ENCODE measurements at regions not wholly inside any gene's neighbourhood (a gene's known extent, or its start where the extent isn't known, plus 50 kb on each side); places are given as distances from the start of the nearest gene placed in this dataset.

DNA sequence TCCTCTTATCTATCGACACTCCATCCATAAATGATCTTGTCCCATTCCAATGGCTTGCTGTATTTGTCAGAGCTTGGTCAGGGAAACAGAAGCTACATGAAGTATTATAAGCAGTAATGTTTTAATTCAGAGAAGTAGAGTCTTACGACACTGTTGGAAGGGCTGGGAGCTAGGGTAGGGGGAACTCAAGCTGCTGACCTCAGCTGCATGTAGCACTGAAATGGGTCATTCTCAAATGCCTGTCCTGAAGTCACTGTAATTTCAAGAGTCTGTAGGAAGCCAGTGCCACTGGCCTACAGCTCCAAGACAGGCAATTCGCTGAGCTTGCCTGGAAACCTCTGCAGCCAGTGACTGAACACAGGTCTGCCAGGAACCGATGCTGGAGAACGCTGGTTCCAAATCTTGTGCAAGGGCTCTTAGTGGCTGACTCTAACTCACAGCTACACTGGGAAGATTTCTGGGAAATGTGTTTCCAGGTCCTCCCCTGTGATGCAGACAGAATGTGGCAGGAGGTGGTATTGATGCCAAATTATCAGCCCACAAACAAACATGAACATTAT is 532.4 kb downstream of the CCDC171 start:
- peaks cover 15% of the 10 kb centered on the region for H3K9me3 Mint-ChIP-seq (ENCODE audit: unreplicated experiment)
- no peak overlapping the region for H3K27ac Mint-ChIP-seq (ENCODE audit: unreplicated experiment)
- intact Hi-C loops (cut with micrococcal nuclease; ENCODE audit: unreplicated experiment), result no loop called here
- H3K4me3 ChIP-seq (ENCODE audit: low read depth, low read length), result no peak overlapping the region
- H3K4me1 ChIP-seq, result no peaks in the 10 kb centered on the region
- H3K4me1 Mint-ChIP-seq (ENCODE audit: low read depth, unreplicated experiment), result no peaks in the 10 kb centered on the region
- BruUV-seq (replicated peaks), result no TSS peak
- H3K4me3 Mint-ChIP-seq (ENCODE audit: unreplicated experiment), result no peak overlapping the region
- ChIA-PET POLR2A (no interaction called here), CTCF (no interaction called here)
- H3K36me3 Mint-ChIP-seq (ENCODE audit: insufficient read depth, unreplicated experiment), result no peaks in the 10 kb centered on the region
- H3K9me3 ChIP-seq, result no peaks in the 10 kb centered on the region
- DNase-seq, result no peak
- H3K27me3 ChIP-seq (replicated peaks; ENCODE audit: control insufficient read depth, insufficient read depth, low read length), result no peaks in the 10 kb centered on the region
- TF ChIP-seq CTCF (IDR thresholded peaks at IDR 0.05; ENCODE audit: insufficient read depth in 1 of 2, low read depth in 1 of 2, low read length in 1 of 2, severe bottlenecking in 1 of 2, unreplicated experiment in 1 of 2), result no peak
- no peaks in the 10 kb centered on the region for H3K36me3 ChIP-seq (ENCODE audit: control insufficient read depth, insufficient read depth, low read length)
- peaks cover 3% of the 10 kb centered on the region for H3K27me3 Mint-ChIP-seq (ENCODE audit: insufficient read depth, unreplicated experiment)

DNA sequence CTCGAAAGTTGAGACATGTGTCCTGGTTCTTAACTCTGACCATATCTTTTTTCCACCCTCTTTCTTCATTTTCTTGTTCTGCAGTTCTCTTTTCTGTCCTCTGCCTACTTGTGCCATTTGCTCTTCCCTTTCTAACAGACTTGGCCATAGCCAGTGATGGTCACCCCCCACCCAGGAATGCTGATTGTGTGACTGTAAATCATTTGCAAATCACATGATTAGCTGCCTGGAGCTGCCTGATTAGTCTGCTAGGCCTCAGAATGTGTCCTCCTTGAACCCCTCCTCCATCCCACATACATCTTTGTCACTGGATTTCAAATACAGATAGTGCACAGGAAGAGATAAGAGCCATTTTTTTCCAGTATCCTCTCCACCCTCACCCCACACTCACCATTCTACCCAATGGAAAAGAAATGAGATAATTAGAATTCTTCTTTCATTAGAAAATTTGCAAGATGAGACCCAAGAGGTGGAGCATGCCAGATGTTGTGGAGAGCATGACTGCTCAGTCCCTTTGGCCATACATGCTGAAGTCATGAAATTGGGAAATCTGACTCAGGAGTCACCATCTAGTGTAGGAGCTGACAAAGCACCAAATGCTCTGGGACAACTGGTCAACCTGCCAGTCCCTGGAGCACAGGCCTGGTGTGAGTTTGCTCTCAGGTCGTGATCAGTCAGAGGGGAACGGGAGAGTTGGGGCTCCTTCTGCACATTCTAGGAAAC is 538.2 kb downstream of the CCDC171 start:
- Histone ChIP-seq H3K9me3 (no peaks in the 10 kb centered on the region), H3K36me3 (ENCODE audit: control insufficient read depth, insufficient read depth, low read length) (no peaks in the 10 kb centered on the region), H3K27me3 (replicated peaks; ENCODE audit: control insufficient read depth, insufficient read depth, low read length) (no peaks in the 10 kb centered on the region), H3K4me3 (ENCODE audit: low read depth, low read length) (no peak overlapping the region), H3K4me1 (no peaks in the 10 kb centered on the region)
- intact Hi-C loops (cut with micrococcal nuclease; ENCODE audit: unreplicated experiment), result no loop called here
- ChIA-PET CTCF (no interaction called here), POLR2A (no interaction called here)
- Mint-ChIP-seq H3K27me3 (ENCODE audit: insufficient read depth, unreplicated experiment) (peaks cover 6% of the 10 kb centered on the region), H3K9me3 (ENCODE audit: unreplicated experiment) (peaks cover 25% of the 10 kb centered on the region), H3K4me3 (ENCODE audit: unreplicated experiment) (no peak overlapping the region), H3K36me3 (ENCODE audit: insufficient read depth, unreplicated experiment) (no peaks in the 10 kb centered on the region), H3K4me1 (ENCODE audit: low read depth, unreplicated experiment) (no peaks in the 10 kb centered on the region), H3K27ac (ENCODE audit: unreplicated experiment) (no peak overlapping the region)
- no peak for DNase-seq
- no TSS peak for BruUV-seq (replicated peaks)
- TF ChIP-seq CTCF (IDR thresholded peaks at IDR 0.05; ENCODE audit: insufficient read depth in 1 of 2, low read depth in 1 of 2, low read length in 1 of 2, severe bottlenecking in 1 of 2, unreplicated experiment in 1 of 2), result no peak

DNA sequence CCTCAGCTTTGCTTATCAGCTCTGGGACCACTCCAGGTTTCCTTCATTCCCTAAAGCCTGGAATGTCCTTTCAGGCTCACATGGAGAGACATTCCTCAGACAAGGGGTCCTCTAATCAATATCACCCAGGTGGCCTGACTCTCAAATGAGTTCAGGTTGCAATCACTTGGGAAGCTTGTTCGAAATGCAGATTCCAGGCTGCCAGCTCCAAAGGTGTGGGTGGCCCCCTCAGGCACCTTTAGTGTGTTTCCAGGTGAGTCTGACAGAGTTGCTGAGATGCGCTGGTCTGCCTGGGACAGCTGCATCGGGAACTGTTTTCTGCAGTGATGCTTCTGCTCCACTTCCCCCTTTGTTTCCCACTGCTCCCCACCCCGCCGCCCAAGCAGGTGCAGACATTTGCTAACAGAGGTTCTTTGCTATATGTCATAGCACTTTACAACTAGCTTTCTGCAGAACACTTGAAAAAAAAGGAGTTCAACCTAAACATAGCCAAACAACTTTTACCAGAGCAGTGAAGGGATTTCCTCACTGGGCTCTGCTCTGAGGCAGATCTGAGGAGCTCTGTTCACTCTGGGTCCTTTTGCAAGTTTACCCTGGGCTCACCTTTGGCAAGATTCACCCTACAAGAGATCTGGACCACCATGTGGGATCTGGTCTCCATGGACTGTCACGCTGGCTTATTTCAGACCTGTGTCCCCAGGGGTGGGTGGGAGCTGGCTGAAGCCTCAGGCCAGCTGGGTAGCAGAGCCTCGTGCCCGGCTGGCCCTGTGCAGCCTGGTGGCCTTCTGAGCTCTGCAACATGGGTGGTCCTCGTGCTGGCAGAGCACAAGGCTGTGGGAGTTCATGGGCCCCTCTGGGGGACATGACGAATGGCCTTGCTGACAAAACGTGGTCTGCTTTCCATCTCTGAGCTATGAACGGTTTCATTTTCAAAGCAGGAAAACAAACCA is 539.6 kb downstream of the CCDC171 start:
- no peaks in the 10 kb centered on the region for H3K36me3 Mint-ChIP-seq (ENCODE audit: insufficient read depth, unreplicated experiment)
- H3K4me1 Mint-ChIP-seq (ENCODE audit: low read depth, unreplicated experiment), result no peaks in the 10 kb centered on the region
- H3K27ac Mint-ChIP-seq (ENCODE audit: unreplicated experiment), result no peak overlapping the region
- no TSS peak for BruUV-seq (replicated peaks)
- no peak overlapping the region for H3K4me3 Mint-ChIP-seq (ENCODE audit: unreplicated experiment)
- Histone ChIP-seq H3K9me3 (no peaks in the 10 kb centered on the region), H3K27me3 (replicated peaks; ENCODE audit: control insufficient read depth, insufficient read depth, low read length) (no peaks in the 10 kb centered on the region), H3K4me1 (no peaks in the 10 kb centered on the region), H3K36me3 (ENCODE audit: control insufficient read depth, insufficient read depth, low read length) (no peaks in the 10 kb centered on the region), H3K4me3 (ENCODE audit: low read depth, low read length) (no peak overlapping the region)
- peaks cover 9% of the 10 kb centered on the region for H3K27me3 Mint-ChIP-seq (ENCODE audit: insufficient read depth, unreplicated experiment)
- POLR2A ChIA-PET, result no interaction called here
- intact Hi-C loops (cut with micrococcal nuclease; ENCODE audit: unreplicated experiment), result no loop called here
- H3K9me3 Mint-ChIP-seq (ENCODE audit: unreplicated experiment), result peaks cover 11% of the 10 kb centered on the region
- no peak for DNase-seq
- CTCF ChIA-PET, result no interaction called here
- TF ChIP-seq CTCF (IDR thresholded peaks at IDR 0.05; ENCODE audit: insufficient read depth in 1 of 2, low read depth in 1 of 2, low read length in 1 of 2, severe bottlenecking in 1 of 2, unreplicated experiment in 1 of 2), result no peak

Data from Caco-2 (cell line).